RWPE1 (cell line): ENCODE measurements at regions not wholly inside any gene's neighbourhood (a gene's known extent, or its start where the extent isn't known, plus 50 kb on each side); places are given as distances from the start of the nearest gene placed in this dataset.

Source experiments
- CTCF ChIA-PET: fragments of 350-600 bp; sonication (Branson Sonifier 250); formaldehyde crosslinking; extraction: SDS; loops from one replicate; lab custom pipeline; 2021; lab: Yijun Ruan, JAX
- POLR2A ChIA-PET: fragments of 400-600 bp; formaldehyde crosslinking; extraction: SDS; loops from one replicate; lab custom pipeline; 2020; ENCODE audit warnings: antibody characterized with exemption; ENCODE audit not compliant: low non-redundant PET; lab: Yijun Ruan, JAX
- DNase-seq: peaks from one replicate; pipeline ENCODE4 v3.0.0; 2012; ENCODE audit warnings: low spot score
- H3K27ac ChIP-seq: fragments of 450-650 bp; 2 replicates; pipeline ENCODE4 v1.5.1; 2017
- CTCF ChIP-seq: fragments of 450-650 bp; conservative IDR thresholded peaks from 2 replicates; pipeline ENCODE4 v1.5.1; 2017; ENCODE audit warnings: low read depth, mild to moderate bottlenecking

GRCh38 chr2:103355287-103355686, 593.5 kb downstream of the TMEM182 start:
- DNase-seq: no peak
- ChIA-PET POLR2A (no interaction called here), CTCF (no interaction called here)
- no peak overlapping the region for H3K27ac ChIP-seq
- no peak for TF ChIP-seq CTCF

- CTCF ChIA-PET: no interaction called here
- TF ChIP-seq CTCF: no peak
- DNase-seq: no peak
- no peak overlapping the region for H3K27ac ChIP-seq
- POLR2A ChIA-PET: no interaction called here
Observed at GRCh38 chr2:103361712-103362111, 599.9 kb downstream of the TMEM182 start.

- DNase-seq: no peak
- no peak overlapping the region for H3K27ac ChIP-seq
- ChIA-PET POLR2A (no interaction called here), CTCF (interaction anchor here (0.7 kb wide), 1 partner anchor 865 kb away, joined by 4 read pairs; no protein-coding TSS in a partner anchor)
- no peak for TF ChIP-seq CTCF
Observed at GRCh38 chr2:103363639-103364038, 601.8 kb downstream of the TMEM182 start.

DNA sequence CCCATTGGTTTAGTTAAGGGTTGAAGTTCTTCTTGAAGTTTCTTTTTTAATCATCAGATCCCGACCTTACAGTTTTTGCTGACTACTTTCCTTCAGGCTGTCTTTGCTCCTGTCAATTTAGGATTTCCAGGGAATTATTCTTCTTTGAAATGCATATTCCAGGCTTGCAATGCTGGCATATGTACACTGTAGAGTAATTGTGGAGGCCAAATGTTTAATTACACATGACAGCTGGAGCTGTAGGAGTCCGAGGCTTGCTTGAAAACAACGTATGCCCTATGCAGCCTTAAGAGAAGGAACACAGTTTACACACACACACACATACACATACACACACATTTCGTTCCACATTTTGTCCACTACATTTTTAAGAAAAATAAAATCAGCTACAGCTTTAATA, 602.3 kb downstream of the TMEM182 start:
- no peak overlapping the region for H3K27ac ChIP-seq
- ChIA-PET POLR2A (no interaction called here), CTCF (interaction anchor here (0.7 kb wide), 1 partner anchor 866 kb away, joined by 4 read pairs; no protein-coding TSS in a partner anchor)
- no peak for TF ChIP-seq CTCF
- DNase-seq: no peak

DNA sequence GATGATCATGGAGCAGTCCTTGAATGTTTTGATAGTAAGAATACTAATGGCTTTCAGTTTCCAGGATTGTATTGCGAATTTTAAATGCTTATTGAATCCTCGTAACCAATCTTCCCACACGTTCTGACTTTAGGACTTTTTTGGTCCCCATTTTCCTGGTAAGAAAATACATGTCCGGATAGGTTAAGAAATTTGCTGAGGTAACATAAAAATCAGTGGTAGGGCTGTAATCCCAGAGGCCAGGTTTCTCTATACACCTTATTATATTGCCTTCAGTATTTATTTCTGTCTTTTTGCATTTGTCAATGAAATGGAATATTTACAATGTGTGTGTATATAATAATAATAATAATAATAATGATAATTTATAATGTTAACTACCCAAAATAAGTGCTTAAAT, 603.2 kb downstream of the TMEM182 start:
- ChIA-PET POLR2A (no interaction called here), CTCF (no interaction called here)
- no peak for DNase-seq
- H3K27ac ChIP-seq: no peak overlapping the region
- TF ChIP-seq CTCF: no peak

DNA sequence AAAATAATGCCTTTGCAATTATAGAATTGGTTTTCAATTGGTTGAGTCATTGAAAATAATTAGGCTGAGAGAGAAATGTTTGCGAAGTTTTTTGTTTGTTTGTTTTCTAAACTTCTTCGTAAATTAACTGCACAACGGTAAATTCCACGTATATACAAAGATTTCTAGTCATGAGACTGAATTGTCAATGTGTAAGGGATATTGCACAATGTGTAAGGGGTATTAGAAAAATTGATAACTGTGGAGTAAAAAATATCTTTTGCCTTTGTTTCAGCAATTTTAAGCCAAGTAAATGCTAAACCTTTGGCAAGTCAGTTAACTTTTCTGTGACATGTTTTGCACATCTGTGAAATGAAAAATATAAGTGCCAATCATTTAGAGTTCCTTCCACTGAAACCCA, 606.0 kb downstream of the TMEM182 start:
- no peak overlapping the region for H3K27ac ChIP-seq
- CTCF ChIA-PET: no interaction called here
- TF ChIP-seq CTCF: no peak
- POLR2A ChIA-PET: no interaction called here
- no peak for DNase-seq
